ENCODE measurements at regions not wholly inside any gene's neighbourhood (a gene's known extent, or its start where the extent isn't known, plus 50 kb on each side); places are given as distances from the start of the nearest gene placed in this dataset.

DNA sequence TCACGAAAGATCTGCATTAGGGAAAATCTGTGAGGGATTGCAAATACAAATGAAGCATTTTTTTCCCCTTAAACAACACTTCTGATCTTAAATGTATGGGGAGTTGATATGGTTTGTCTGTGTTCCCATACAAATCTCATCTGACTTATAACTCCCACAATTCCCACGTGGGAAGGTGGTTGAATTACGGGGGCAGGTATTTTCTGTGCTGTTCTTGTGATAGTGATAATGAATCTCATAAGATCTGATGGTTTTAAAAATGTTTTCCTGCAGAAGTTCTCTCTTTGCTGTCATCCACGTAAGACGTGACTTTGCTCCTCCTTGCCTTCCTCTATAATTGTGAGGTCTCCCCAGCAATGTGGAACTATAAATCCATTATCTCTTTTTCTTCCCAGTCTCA lies 107.4 kb upstream of the KCNIP4 start:
- no peak overlapping the region for H3K4me3 ChIP-seq (ENCODE audit: low read depth, low read length)
- H3K27ac ChIP-seq (ENCODE audit: extremely low read depth, low read depth, low read length): no peak overlapping the region
- H3K4me1 ChIP-seq (ENCODE audit: control insufficient read depth, insufficient read depth, low read length): no peaks in the 10 kb centered on the region
- H3K36me3 ChIP-seq (ENCODE audit: control insufficient read depth in 2 of 2, insufficient read depth in 1 of 2, low read length in 2 of 2): no peaks in the 10 kb centered on the region
- no peaks in the 10 kb centered on the region for H3K9me3 ChIP-seq (ENCODE audit: control insufficient read depth, insufficient read depth, low read depth, low read length)
- CTCF ChIA-PET: no interaction called here
- POLR2A ChIA-PET: no interaction called here
- no peak for TF ChIP-seq ZNF658 (tag by site-specific recombination; IDR thresholded peaks at IDR 0.05)
- no peak for TF ChIP-seq ZNF600 (tag by site-specific recombination; IDR thresholded peaks at IDR 0.05)
- no peak for TF ChIP-seq ZNF626 (tag by site-specific recombination; IDR thresholded peaks at IDR 0.05)
- TF ChIP-seq ZNF677 (tag by site-specific recombination; IDR thresholded peaks at IDR 0.05): no peak
- TF ChIP-seq ZSCAN30 (tag by site-specific recombination; IDR thresholded peaks at IDR 0.05): no peak
- no peak for TF ChIP-seq ZNF114 (tag by site-specific recombination; IDR thresholded peaks at IDR 0.05)
- no peak for TF ChIP-seq ZNF510 (tag by site-specific recombination; IDR thresholded peaks at IDR 0.05; ENCODE audit: insufficient replicate concordance)

DNA sequence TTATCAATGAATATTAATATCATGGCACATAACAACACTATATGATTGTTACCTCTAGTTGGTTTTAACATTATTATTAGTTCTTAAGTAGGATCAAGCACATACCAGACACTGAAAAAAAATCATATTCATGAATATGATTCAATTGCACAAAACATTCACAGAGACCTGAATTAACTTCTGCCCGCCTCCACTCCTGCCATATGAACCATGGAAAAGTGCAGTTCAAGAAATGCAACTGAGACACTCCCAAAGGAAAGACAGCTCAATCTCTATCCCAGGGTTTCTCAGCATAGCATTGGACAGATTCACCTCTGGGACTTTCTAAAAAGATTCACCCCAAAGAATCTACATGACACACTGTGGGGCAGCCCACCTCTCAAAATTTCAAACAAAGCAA lies 103.5 kb upstream of the KCNIP4 start:
- Histone ChIP-seq H3K27ac (ENCODE audit: extremely low read depth, low read depth, low read length) (no peak overlapping the region), H3K9me3 (ENCODE audit: control insufficient read depth, insufficient read depth, low read depth, low read length) (no peaks in the 10 kb centered on the region), H3K4me3 (ENCODE audit: low read depth, low read length) (no peak overlapping the region), H3K36me3 (ENCODE audit: control insufficient read depth in 2 of 2, insufficient read depth in 1 of 2, low read length in 2 of 2) (no peaks in the 10 kb centered on the region), H3K4me1 (ENCODE audit: control insufficient read depth, insufficient read depth, low read length) (no peaks in the 10 kb centered on the region)
- TF ChIP-seq, protein P1, sequence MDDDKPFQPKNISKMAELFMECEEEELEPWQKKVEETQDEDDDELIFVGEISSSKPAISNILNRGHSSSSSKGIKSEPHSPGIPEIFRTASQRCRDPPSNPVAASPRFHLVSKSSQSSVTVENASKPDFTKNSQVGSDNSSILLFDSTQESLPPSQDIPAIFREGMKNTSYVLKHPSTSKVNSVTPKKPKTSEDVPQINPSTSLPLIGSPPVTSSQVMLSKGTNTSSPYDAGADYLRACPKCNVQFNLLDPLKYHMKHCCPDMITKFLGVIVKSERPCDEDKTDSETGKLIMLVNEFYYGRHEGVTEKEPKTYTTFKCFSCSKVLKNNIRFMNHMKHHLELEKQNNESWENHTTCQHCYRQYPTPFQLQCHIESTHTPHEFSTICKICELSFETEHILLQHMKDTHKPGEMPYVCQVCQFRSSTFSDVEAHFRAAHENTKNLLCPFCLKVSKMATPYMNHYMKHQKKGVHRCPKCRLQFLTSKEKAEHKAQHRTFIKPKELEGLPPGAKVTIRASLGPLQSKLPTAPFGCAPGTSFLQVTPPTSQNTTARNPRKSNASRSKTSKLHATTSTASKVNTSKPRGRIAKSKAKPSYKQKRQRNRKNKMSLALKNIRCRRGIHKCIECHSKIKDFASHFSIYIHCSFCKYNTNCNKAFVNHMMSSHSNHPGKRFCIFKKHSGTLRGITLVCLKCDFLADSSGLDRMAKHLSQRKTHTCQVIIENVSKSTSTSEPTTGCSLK (tag by site-specific recombination; IDR thresholded peaks at IDR 0.05): no peak
- TF ChIP-seq ZNF791 (tag by site-specific recombination; IDR thresholded peaks at IDR 0.05): no peak
- no peak for TF ChIP-seq ZNF423 (tag by site-specific recombination; IDR thresholded peaks at IDR 0.05)
- no peak for TF ChIP-seq KLF7 (tag by site-specific recombination; IDR thresholded peaks at IDR 0.05; ENCODE audit: borderline replicate concordance)
- TF ChIP-seq GLIS1 (tag by site-specific recombination; IDR thresholded peaks at IDR 0.05): no peak
- no peak for TF ChIP-seq KLF8 (tag by site-specific recombination; IDR thresholded peaks at IDR 0.05)
- no peak for TF ChIP-seq ZBTB21 (tag by site-specific recombination; IDR thresholded peaks at IDR 0.05)
- TF ChIP-seq, protein P2, sequence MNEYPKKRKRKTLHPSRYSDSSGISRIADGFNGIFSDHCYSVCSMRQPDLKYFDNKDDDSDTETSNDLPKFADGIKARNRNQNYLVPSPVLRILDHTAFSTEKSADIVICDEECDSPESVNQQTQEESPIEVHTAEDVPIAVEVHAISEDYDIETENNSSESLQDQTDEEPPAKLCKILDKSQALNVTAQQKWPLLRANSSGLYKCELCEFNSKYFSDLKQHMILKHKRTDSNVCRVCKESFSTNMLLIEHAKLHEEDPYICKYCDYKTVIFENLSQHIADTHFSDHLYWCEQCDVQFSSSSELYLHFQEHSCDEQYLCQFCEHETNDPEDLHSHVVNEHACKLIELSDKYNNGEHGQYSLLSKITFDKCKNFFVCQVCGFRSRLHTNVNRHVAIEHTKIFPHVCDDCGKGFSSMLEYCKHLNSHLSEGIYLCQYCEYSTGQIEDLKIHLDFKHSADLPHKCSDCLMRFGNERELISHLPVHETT (tag by site-specific recombination; IDR thresholded peaks at IDR 0.05): no peak
- TF ChIP-seq ZNF221 (tag by site-specific recombination; IDR thresholded peaks at IDR 0.05; ENCODE audit: borderline replicate concordance): no peak
- TF ChIP-seq, protein P3, sequence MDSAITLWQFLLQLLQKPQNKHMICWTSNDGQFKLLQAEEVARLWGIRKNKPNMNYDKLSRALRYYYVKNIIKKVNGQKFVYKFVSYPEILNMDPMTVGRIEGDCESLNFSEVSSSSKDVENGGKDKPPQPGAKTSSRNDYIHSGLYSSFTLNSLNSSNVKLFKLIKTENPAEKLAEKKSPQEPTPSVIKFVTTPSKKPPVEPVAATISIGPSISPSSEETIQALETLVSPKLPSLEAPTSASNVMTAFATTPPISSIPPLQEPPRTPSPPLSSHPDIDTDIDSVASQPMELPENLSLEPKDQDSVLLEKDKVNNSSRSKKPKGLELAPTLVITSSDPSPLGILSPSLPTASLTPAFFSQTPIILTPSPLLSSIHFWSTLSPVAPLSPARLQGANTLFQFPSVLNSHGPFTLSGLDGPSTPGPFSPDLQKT (IDR thresholded peaks at IDR 0.05; ENCODE audit: borderline replicate concordance, low read depth, low read length): no peak
- no peak for TF ChIP-seq ZNF529 (tag by site-specific recombination; IDR thresholded peaks at IDR 0.05; ENCODE audit: insufficient replicate concordance)
- TF ChIP-seq ZNF174 (tag by site-specific recombination; IDR thresholded peaks at IDR 0.05): no peak
- TF ChIP-seq ZNF843 (tag by site-specific recombination; IDR thresholded peaks at IDR 0.05): no peak
- TF ChIP-seq ZNF239 (tag by site-specific recombination; IDR thresholded peaks at IDR 0.05): no peak
- TF ChIP-seq, protein P4, sequence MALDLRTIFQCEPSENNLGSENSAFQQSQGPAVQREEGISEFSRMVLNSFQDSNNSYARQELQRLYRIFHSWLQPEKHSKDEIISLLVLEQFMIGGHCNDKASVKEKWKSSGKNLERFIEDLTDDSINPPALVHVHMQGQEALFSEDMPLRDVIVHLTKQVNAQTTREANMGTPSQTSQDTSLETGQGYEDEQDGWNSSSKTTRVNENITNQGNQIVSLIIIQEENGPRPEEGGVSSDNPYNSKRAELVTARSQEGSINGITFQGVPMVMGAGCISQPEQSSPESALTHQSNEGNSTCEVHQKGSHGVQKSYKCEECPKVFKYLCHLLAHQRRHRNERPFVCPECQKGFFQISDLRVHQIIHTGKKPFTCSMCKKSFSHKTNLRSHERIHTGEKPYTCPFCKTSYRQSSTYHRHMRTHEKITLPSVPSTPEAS (tag by site-specific recombination; IDR thresholded peaks at IDR 0.05): no peak
- POLR2A ChIA-PET: no interaction called here
- CTCF ChIA-PET: no interaction called here

All from HEK293 (cell line).